Dermis blood vessel endothelial cell (primary cell): ENCODE measurements at regions not wholly inside any gene's neighbourhood (a gene's known extent, or its start where the extent isn't known, plus 50 kb on each side); places are given as distances from the start of the nearest gene placed in this dataset.
"Not testable (repeated sequence)": the region's sequence is repeated elsewhere in the genome, so short reads cannot be mapped to it uniquely, and the experiment has no call there.

Experiments used
- DNase-seq: peaks from one replicate; pipeline ENCODE4 v3.0.0; 2010

- DNase-seq: no peak
These were observed 199.4 kb downstream of the CHIC2 start for GRCh38 chr4:53865054-53865453.

GRCh38 chr4:53863736-53864365 is 200.6 kb downstream of the CHIC2 start:
- DNase-seq: no peak

GRCh38 chr4:53863158-53863557 is 201.2 kb downstream of the CHIC2 start:
- DNase-seq: no peak

- DNase-seq: no peak
These were observed 202.4 kb downstream of the CHIC2 start for GRCh38 chr4:53861856-53862610.

- DNase-seq: no peak
These were observed 205.1 kb downstream of the CHIC2 start for GRCh38 chr4:53859305-53859704.

GRCh38 chr4:53858744-53859143 is 205.7 kb downstream of the CHIC2 start:
- DNase-seq: no peak

GRCh38 chr4:53855581-53856250 is 208.7 kb downstream of the CHIC2 start:
- no peak for DNase-seq

- no peak for DNase-seq
These were observed 209.3 kb downstream of the CHIC2 start for GRCh38 chr4:53854991-53855568.

GRCh38 chr4:53852343-53852742 is 212.1 kb downstream of the CHIC2 start:
- DNase-seq: no peak

GRCh38 chr4:53847965-53848364 is 216.4 kb downstream of the CHIC2 start:
- DNase-seq: no peak

- no peak for DNase-seq
These were observed 219.9 kb downstream of the CHIC2 start for GRCh38 chr4:53844551-53844950.

- no peak for DNase-seq
These were observed 220.3 kb downstream of the CHIC2 start for GRCh38 chr4:53844133-53844532.

GRCh38 chr4:53841711-53842110 is 222.7 kb downstream of the CHIC2 start:
- DNase-seq: no peak

- DNase-seq: no peak
These were observed 223.8 kb downstream of the CHIC2 start for GRCh38 chr4:53840643-53841042.

- DNase-seq: not testable (repeated sequence)
These were observed 231.0 kb downstream of the CHIC2 start for GRCh38 chr4:53833302-53834003.

GRCh38 chr4:53832549-53832948 is 231.9 kb downstream of the CHIC2 start:
- no peak for DNase-seq

- DNase-seq: no peak
These were observed 233.9 kb downstream of the CHIC2 start for GRCh38 chr4:53830511-53830910.

GRCh38 chr4:53821179-53821851 is 230.0 kb upstream of the LNX1 start:
- DNase-seq: no peak

- no peak for DNase-seq
These were observed 226.8 kb upstream of the LNX1 start for GRCh38 chr4:53818104-53818503.

GRCh38 chr4:53816561-53816960 is 225.3 kb upstream of the LNX1 start:
- no peak for DNase-seq

- no peak for DNase-seq
These were observed 224.0 kb upstream of the LNX1 start for GRCh38 chr4:53815281-53815680.

GRCh38 chr4:53813998-53814397 is 222.7 kb upstream of the LNX1 start:
- no peak for DNase-seq
